Left ventricle myocardium inferior (tissue), 1 donor: ENCODE measurements at regions not wholly inside any gene's neighbourhood (a gene's known extent, or its start where the extent isn't known, plus 50 kb on each side); places are given as distances from the start of the nearest gene placed in this dataset.

Experiments used
- DNase-seq: peaks from one replicate; pipeline ENCODE4 v3.0.0-alpha.2; 2020
- H3K27ac ChIP-seq: fragments of 200-600 bp; replicated peaks from 2 replicates; pipeline ENCODE4 v1.8.0; 2021
- H3K27me3 ChIP-seq: fragments of 200-600 bp; 2 replicates; pipeline ENCODE4 v1.8.0; 2021; ENCODE audit warnings: low read depth
- H3K36me3 ChIP-seq: fragments of 200-600 bp; 2 replicates; pipeline ENCODE4 v1.8.0; 2021
- H3K4me1 ChIP-seq: fragments of 200-600 bp; 2 replicates; pipeline ENCODE4 v1.8.0; 2021
- H3K4me3 ChIP-seq: fragments of 200-600 bp; 2 replicates; pipeline ENCODE4 v1.8.0; 2021; ENCODE audit warnings: mild to moderate bottlenecking, moderate library complexity
- H3K9me3 ChIP-seq: fragments of 200-600 bp; replicated peaks from 2 replicates; pipeline ENCODE4 v1.8.0; 2021
- CTCF ChIP-seq: fragments of 200-600 bp; IDR thresholded peaks from 2 replicates; pipeline ENCODE4 v1.8.0; 2021; ENCODE audit warnings: antibody characterized with exemption, mild to moderate bottlenecking, borderline replicate concordance
- intact Hi-C: fragments of 100-400 bp; cut with micrococcal nuclease; formaldehyde crosslinking; loops from one replicate; pipeline ENCODE4 v1.11.0; 2022
- donor health status: DM: no; HTN: yes; CAD: no; lungs with severe emphysema.

GRCh38 chr9:87434366-87434765, 63.3 kb upstream of the DAPK1 start:
- no peaks in the 10 kb centered on the region for H3K4me1 ChIP-seq
- no peak overlapping the region for H3K27ac ChIP-seq
- intact Hi-C loops = no loop called here
- no peaks in the 10 kb centered on the region for H3K27me3 ChIP-seq
- H3K4me3 ChIP-seq = no peak overlapping the region
- TF ChIP-seq CTCF = no peak
- H3K9me3 ChIP-seq = no peaks in the 10 kb centered on the region
- no peak for DNase-seq
- no peaks in the 10 kb centered on the region for H3K36me3 ChIP-seq

DNA sequence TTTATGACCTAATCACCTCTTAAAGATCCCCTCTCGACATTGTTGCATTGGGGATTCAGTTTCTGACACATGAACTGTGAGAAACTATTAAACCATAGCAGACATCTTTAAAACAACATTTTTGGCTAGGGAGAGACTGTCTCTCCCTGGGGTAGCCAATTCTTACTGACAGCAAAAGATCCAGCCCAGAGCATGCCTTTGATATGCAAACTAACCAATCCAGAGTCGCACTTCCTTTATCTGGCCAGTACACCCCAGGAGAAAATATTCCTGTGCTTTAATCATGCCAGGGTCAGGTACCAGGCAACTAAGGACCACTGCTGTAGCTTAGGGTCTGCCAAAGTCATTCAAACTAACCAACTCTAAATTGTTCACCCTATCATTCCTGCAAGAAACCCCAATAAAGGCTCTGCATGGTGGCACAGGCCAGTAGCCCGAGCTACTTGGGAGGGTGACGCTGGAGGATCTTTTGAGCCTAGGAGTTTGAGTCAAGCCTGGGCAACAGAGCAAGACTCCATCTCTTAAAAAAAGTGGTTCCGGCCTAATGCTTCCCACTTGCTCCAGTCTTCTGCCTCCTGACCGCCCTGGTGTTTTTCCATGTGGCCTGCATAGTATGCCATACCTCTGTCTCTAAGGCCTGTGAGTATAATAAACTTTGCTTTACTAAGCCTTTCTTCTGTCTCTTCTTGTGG, 62.3 kb upstream of the DAPK1 start:
- TF ChIP-seq CTCF = no peak
- no peaks in the 10 kb centered on the region for H3K4me1 ChIP-seq
- no peaks in the 10 kb centered on the region for H3K9me3 ChIP-seq
- intact Hi-C loops = no loop called here
- no peaks in the 10 kb centered on the region for H3K36me3 ChIP-seq
- H3K27ac ChIP-seq = no peak overlapping the region
- no peak for DNase-seq
- no peaks in the 10 kb centered on the region for H3K27me3 ChIP-seq
- H3K4me3 ChIP-seq = no peak overlapping the region

- Histone ChIP-seq H3K9me3 (no peaks in the 10 kb centered on the region), H3K4me1 (no peaks in the 10 kb centered on the region), H3K36me3 (no peaks in the 10 kb centered on the region), H3K4me3 (no peak overlapping the region), H3K27me3 (no peaks in the 10 kb centered on the region), H3K27ac (no peak overlapping the region)
- intact Hi-C loops = no loop called here
- no peak for TF ChIP-seq CTCF
- DNase-seq = no peak
These were observed 61.0 kb upstream of the DAPK1 start for GRCh38 chr9:87436716-87437115.

DNA sequence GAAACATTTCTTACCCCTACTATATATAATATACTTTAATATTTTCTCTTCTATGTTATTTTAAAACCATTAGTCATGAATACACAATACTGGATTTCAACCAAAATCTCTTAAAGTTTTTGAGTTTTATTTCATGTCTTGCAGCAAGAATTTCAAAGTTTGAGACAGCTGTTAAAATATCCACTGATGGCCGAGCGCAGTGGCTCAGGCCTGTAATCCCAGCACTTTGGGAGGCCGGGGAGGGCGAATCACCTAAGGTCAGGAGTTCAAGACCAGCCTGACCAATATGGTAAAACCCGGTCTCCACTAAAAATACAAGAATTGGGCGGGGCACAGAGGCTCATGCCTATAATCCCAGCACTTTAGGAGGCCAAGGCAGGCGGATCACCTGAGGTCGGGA, 59.7 kb upstream of the DAPK1 start:
- Histone ChIP-seq H3K9me3 (no peaks in the 10 kb centered on the region), H3K27me3 (no peaks in the 10 kb centered on the region), H3K4me1 (no peaks in the 10 kb centered on the region), H3K36me3 (no peaks in the 10 kb centered on the region), H3K4me3 (no peak overlapping the region), H3K27ac (no peak overlapping the region)
- intact Hi-C loops = no loop called here
- DNase-seq = no peak
- TF ChIP-seq CTCF = no peak

- no peak for TF ChIP-seq CTCF
- DNase-seq = no peak
- no peaks in the 10 kb centered on the region for H3K27me3 ChIP-seq
- H3K4me3 ChIP-seq = no peak overlapping the region
- intact Hi-C loops = no loop called here
- no peaks in the 10 kb centered on the region for H3K9me3 ChIP-seq
- H3K4me1 ChIP-seq = no peaks in the 10 kb centered on the region
- no peak overlapping the region for H3K27ac ChIP-seq
- H3K36me3 ChIP-seq = no peaks in the 10 kb centered on the region
These were observed 56.4 kb upstream of the DAPK1 start for GRCh38 chr9:87441251-87441650.
